ENCODE measurements at regions not wholly inside any gene's neighbourhood (a gene's known extent, or its start where the extent isn't known, plus 50 kb on each side); places are given as distances from the start of the nearest gene placed in this dataset.

DNA sequence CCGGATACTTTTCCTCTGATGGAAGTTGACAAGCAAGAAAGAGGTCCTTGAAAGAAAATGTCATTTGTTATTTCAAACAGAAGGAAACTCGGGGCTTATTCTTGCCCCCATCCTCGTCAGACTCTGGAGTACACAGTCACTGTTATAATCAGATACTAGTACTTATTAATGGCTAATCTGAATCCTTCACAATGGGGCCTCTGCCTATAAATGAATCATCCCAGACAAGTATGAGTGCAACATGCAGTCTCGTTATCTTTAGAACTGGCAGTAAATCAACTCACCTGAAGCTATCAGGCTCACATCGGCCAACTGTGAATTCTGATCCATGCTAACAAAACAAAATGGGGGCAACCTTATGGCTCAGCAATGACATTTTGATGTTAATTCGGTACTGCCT is 216.7 kb downstream of the GRIN2B start:
- DNase-seq (ENCODE audit: low read depth) = no peak

DNA sequence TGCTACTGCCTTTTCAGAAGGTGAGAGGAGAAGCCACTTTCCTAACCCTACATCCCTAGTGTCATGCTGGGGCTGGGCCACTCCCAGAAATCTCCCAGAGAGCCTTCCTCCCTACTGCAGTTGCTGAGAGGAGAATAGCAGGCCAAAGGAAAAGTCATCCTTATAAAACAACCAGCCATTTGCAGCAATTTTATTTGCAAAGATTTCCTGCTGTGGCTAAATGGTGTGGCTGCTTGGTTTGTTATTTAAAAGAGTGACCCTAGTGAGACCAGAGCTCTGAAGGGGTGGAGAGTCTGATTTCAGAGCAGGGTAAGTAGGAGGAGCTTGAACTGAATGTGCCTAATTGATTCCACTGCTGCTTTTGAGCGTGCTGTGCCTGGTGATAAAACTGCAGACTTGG is 232.0 kb downstream of the GRIN2B start:
- no peak for DNase-seq (ENCODE audit: low read depth)

DNA sequence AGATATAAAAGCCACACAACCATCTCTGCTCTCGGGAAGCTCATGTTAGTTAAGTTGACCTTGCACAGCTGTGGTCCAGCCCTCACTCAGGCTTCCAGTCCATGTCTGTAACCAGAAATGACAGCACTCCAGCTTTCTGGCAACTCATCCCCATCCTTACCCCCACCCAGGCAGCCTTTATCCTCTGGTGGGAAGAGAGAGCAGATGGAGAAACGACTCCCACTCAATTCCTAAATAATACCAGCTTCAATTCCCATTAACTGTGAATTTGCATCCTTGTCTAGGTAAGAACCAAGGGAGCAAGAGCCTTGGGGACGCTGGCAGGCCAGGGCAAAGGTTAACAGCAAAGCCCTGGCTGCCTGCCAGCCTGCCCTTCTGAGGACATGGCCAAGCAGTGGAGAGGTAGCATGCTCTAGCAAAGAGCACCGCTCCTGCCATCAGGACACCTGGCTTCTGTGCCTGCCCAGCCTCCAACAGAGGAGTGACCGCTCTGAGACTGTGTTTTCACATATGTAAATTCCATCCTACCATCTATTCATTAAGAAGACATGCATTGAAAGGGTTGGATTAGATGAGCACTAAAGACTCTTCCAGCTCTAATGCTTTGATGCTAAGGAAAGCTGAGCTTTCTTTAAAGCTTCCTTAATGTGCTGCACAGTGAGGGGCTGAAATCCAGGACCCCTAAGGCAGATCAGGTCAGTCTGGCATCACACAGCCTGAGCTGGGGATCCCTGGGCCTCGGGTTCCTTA is 236.1 kb downstream of the GRIN2B start:
- no peak for DNase-seq (ENCODE audit: low read depth)

DNA sequence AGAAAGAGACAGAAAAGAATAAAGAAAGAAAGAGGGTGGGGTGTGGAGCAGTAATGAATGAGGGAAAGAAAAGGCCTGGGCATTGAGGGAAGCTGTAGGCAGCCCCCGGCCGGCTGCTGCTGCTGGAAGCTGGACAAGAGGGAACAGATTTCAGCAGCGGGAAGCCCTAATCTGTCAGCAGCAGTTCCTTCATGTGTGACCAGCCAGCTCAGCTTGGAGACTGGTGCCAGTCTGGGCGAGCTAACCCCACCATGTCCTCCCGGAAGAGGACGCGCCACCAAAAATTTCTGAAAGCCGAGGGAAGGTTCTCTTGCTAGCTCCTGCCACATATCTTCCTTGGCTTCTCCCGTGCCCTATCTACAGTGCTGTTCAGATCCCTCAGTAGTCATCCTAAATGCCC is 236.8 kb downstream of the GRIN2B start:
- DNase-seq (ENCODE audit: low read depth) = no peak

DNA sequence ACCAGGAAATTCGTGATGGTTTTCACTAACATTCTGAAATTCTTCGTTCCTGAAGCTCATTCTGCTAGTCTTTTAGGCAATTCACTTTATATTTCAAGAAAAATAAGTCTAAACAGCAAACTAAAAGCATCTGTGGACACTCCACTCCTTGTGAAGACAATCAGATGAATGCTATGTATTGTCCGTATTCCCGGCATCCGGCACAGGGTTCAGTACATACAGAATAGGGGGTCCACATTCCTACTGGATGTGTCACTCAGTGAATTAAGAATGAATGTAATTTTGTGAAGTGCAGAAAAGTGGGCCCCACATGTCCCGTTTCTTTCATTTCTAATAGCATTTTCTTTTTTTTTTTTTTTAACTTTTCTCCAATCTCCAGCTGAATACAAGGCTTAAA is 241.3 kb downstream of the GRIN2B start:
- no peak for DNase-seq (ENCODE audit: low read depth)

DNA sequence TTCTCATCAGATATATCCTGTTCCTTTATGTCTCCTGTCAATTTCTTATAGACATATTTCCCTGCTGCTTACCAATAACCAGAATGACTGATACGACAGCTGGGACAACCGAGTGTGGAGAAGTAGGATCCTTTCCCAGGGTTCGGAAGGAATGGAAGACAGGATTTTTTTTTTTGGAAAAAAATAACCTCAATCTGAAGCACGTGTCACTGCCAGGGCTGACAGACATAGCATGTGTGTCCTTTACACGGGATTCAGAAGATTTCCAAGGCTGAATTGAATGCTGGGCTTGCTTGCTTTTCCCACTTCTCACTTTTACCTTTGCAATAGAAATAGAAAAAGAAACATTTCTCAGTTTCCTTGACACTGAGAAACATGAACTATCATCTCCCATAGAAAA is 245.7 kb downstream of the GRIN2B start:
- no peak for DNase-seq (ENCODE audit: low read depth)

DNA sequence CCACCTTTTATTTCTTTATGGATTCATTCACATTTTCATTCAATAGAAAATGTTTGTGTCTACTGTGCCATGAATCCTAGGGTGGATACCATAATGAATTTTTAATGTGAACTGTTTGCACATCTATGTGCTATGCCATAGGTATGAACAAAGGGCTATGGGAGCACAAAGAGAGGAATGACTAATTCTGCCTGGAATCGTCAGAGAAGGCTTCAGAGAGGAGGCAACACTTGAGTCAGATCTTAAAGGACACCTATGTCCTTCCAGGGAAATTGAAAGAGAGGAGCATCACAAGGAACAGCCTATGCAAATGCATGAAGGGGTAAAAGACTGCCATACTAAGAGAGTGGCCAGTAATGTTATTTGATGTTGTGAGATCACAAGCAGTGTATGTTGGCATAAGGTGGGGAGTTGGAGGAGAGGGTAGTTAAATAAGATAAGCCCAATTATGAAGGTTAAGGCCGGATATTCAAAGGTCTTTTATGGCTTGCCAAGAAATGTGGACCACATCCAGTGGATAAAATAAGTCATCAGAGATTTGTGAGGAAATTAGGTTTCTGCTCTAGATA is 246.7 kb downstream of the GRIN2B start:
- no peak for DNase-seq (ENCODE audit: low read depth)

DNA sequence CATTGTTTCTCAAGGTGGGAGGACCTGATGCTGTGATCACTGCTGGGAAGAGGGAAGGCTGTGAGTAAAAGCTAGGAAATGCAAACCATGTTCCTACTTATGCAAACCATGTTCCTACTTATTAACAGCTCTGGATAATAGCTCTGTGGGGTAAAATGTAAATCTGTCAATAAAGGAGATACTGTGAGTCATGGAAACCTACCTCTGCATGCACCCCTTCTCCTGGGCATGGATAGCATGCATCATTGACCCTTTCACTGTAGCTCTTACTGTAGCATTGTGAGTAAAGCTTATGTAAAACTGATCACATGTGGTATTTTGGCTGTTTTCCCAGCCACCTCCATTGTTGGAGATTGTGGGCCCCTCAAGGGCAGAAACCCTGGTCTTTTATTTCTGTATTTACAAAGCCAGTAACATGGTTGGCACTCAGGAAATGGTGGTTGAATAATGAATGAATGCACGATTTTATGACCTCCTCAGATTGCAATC is 253.7 kb downstream of the GRIN2B start:
- no peak for DNase-seq (ENCODE audit: low read depth)

DNA sequence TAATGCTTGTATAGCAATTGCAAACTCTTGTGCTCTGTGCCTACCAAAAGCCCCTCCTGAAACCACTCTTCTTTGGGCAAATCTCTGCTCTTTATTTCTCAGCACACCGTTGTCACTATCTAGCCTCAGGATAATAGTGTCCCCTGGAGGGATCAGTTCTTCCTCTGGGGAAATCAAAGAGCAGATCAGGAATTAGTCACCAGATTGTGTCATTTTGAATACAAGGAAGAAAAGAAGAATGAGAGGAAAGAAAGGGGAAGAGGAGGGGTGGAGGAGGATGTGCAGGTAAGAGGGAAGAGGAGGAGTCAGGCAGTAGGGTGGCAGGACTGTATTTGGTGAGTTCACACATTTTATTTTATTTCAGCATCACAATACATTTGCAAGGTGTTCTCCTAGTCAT is 256.4 kb downstream of the GRIN2B start:
- DNase-seq (ENCODE audit: low read depth) = no peak

DNA sequence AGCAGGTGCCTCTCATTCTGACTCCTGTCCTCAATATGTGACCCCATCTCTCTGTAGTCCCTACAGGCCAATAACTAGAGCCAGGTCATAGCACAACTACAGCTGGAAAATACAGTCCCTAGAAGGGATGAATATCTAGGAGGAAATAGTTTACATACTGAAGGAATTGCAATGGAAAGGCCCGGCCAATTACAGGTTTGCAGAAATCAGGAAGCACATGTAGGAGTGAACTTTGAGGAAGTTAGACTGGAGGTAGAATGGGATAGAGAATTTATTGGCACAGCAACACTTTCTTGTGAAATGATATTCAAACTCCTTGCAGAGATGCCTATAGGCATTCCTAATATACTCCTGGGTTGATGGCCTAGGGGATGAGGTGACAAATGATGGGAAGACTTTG is 257.3 kb downstream of the GRIN2B start:
- no peak for DNase-seq (ENCODE audit: low read depth)

DNA sequence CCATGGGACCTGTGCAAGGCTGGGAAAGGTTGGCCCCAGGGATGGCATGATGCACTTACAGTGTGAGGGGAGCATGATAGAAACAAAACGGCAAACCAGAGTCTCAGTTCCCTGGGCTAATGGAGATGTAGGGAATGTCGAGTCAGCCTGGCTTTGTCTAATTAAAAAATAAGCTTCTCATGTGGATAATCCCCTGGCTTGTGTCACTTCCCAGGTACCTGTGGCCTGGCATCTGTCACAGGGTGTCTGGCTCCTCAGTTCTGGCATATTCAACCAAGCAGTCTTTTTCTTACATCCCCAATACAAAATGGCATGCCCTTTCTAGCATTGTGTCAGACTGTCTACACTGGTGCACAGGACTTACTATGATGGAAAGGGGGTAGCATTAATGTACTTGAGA is 261.4 kb downstream of the GRIN2B start:
- DNase-seq (ENCODE audit: low read depth) = no peak

DNA sequence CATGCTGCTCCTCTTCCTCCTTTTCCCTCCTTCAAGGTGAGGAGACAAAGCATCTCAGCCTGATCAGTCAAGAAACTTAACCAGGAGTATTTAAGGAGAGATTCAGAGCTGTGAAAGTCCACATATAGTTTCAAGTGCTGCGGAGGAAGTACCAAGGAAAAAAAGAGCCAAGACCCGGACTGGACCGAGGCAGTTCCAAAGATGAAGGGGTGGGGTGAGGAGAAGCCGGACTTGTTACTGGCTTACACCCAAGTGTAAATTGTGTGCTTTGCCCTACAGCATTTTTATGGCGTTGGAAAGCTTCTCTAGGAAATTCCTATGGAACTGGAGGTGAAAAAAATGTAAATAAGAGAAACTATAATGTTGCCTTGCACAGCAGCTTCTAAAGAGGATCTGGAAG is 263.1 kb downstream of the GRIN2B start:
- DNase-seq (ENCODE audit: low read depth) = no peak

DNA sequence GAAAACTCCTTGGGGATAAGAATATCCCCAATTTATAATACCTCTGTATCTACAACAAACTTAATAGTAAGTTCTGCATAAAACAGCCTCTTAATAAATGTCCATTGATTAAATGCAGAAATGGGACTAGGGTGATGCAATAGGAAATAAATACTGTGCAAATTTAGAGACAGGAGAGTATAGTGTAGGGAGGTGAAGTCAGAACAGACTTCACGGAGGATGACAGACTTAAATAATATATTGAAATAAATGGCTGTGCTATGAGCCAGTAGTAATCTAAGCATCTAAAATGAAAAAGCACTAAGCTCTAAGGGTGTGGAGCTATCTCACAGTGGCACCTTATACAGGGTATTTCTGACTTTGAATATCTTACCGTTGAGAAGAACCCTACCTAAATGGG is 265.3 kb downstream of the GRIN2B start:
- no peak for DNase-seq (ENCODE audit: low read depth)

DNA sequence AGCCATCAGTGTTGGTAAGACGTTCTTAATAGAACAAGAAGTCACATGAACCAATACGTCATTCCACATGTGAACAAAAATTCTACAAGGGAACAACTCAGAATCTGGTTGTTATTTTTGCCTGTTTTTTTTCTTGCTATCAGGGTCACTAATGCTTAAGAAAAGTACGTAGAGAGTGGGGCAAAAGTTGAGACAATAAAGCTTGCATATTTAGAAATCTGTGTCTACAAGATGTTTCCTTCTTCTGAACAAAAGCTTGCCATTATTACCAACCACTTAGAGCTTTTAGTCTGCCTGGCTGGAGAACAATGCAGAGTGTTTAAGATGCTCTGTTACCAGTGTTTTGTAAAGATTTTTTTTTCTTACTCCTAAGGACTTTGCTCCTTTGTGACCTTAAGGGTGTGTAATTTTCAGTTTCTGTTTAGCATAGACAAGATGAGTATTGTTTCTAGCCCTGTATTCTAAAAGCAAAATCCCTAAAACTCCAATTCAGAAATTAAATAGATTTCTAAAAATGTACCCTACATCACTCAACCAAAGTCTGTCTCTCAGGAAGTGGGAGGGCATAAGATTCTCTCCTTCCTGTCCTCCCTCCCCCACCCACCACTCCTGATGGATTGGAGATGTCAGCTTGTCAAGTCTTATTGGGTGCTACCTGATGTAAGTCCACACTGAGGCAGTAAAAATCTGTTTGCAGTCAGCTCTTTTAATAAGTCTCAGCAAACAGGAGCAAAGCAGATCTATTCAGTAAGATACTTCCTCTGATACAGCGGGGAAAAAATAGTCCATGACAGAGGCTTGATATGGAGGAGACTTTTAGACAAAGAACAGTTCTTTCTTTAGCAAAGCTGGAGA is 267.6 kb downstream of the GRIN2B start:
- no peak for DNase-seq (ENCODE audit: low read depth)

DNA sequence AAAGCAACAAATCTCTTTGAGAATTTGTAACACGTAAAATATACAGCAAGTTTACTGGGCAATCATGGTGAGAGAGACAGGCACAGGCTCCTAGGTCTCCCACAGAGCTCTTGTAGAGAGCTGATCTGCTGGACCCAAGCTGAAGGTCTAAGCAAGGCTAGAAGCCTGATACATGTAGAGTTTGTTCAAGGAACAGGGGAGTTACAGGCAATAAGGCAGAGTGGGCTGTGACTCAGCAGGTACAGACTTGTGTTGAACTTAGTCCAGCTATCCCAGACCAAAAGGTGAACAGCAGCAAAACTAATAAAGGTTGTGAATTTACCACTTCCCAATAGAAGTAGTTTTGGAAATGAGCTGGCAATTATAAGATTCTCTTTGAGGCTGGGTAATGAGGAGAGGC is 273.6 kb downstream of the GRIN2B start:
- DNase-seq (ENCODE audit: low read depth) = no peak

DNA sequence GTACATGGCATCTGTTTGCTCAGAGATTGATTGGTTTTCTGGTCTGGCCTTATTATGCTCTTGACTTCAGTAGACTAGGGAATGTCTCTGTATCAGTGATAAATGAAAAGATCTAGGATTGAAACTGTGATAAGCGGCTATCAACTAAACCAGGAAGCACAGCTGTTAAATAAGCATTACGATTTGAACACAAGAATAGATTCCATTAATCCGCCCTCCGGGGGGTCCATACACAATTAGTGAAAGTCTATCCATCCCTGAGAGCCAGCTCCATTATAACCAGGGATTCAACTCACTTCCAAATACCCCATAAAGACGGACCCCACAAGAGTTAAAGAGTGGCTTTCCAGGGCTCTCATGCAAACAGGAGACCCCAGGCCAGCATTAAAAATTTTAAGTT is 279.0 kb downstream of the GRIN2B start:
- no peak for DNase-seq (ENCODE audit: low read depth)

DNA sequence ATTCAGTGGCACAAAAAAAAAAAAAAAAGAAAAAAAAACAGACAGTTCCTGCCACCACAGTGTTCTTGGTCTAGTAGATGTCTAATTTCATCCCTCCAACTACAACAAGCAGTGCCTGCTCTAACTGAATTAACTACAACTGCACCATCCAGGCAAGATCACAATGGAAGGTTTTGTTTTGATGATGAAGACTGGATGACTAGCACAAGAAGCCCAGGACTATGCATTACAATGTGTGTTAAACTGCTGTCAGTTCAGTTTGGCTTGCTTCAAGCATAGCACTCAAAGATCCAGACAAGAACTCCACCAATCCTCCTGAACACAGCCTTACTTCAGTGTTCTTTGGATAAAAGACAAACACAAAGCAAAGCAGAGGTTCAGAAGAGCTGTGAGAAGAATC is 279.9 kb downstream of the GRIN2B start:
- no peak for DNase-seq (ENCODE audit: low read depth)

DNA sequence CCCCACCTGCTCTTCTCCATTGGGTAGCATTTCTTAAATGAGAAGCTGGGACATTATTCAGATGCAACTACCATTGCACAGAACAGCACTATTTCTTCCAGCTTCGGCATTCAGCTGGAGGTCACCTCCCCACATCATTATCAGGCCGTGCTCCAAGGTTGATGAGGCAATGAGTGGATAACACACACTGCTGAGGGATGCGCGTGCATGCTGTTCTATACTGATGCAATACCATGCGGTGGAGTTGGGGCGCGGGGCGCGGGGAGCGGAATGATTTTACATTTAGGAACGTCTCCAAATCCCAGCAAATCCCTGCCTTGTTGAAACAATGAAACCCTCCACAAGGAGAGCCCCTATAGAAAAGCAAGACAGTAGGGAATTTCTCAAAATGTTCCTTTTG is 283.4 kb downstream of the GRIN2B start:
- DNase-seq (ENCODE audit: low read depth) = no peak

DNA sequence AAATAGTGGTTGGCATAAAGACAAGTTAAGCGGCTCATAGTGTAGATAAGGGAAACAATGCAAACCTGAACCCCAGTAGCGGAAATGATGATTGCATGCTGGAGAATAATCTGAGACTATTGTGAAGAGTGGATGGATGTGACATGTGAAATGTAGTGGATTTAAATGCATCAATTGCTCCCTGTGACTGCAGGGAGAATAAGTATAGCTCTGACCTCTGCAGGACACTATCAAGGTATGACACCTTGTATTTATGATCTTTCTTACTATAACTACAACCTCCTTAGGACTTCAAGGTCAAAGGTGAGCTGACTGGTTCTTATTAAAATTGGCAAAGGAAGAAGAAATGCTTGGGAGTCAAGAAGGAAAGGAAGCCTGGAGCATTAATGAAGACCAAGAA is 285.6 kb downstream of the GRIN2B start:
- no peak for DNase-seq (ENCODE audit: low read depth)

DNA sequence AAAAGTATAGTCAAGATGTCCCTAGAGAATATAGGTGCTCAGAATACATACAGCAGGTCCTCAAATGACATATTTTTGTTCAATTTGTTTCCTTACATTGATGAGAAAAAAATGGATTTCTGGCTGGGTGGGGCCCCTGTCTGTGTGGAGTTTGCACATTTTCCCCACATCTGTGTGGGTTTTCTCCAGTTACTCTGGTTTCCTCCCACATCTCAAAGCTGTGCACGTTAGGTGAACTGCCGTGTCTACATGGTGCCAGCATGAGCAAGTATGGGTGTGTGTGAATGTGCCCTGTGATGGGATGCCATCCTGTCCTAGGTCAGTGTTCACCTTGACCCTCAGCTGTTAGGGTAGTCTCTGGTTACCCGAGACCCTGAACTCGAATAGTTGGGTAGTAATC is 289.1 kb downstream of the GRIN2B start:
- no peak for DNase-seq (ENCODE audit: low read depth)

DNA sequence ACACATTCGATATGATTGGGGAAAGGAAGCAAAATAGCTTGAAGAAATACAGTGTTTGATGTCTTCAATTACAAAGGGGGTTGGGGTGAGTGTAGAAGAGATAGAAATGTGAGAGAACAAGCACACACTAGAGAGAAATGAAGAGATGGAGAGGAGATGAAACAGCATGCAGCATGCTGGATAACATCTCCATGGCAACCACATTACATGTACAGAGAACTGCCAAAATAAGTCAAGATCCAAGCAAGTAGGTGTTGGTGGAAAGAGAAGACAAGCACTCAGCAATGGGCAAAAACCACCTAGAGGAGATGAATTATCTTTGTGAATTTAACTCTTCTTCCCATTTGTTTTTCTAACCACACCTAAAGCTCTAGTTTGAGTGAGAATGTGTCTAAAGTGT is 289.8 kb downstream of the GRIN2B start:
- DNase-seq (ENCODE audit: low read depth) = no peak

DNA sequence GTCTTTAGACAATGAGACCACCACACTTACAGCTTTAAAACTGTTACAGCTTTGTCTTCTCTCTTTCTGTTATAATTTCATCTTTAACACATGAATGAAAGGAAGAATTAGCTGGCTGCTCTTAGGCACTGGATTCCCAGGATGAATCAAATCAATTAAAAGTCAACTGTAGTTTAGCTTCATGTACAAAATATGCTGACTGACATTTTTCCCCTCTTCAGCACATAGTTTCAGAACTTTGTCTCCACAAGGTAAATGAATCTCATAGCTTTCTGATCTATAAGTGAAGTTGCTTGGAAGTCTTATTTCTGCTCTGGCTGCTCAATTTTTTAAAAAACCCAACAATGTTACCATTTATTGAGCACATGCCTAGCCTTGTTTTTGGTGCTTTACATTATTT is 293.8 kb downstream of the GRIN2B start:
- no peak for DNase-seq (ENCODE audit: low read depth)

DNA sequence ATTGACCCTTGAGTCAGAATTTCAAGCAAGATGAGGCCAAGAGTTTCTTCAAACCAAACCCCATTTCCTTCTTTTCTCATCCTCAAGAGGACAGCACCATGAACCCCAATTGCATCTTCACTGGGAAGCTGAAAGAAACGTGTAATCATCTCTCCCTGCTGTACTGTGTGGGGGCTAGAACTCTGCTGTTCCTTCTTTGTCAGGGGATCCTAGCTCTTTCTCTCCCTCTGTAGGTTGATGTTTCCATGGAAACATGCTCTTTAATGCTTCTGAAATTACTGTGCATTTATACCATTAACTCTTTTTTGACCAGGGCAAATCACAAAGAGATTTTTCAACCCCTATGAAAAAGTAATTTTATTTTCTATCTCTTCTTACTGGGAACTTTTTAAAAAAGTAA is 295.1 kb downstream of the GRIN2B start:
- DNase-seq (ENCODE audit: low read depth) = no peak

Measured in T follicular helper cell (primary cell).